Parathyroid adenoma (tissue), 2 donors: ENCODE measurements at regions not wholly inside any gene's neighbourhood (a gene's known extent, or its start where the extent isn't known, plus 50 kb on each side); places are given as distances from the start of the nearest gene placed in this dataset.

Source experiments
- H2AFZ ChIP-seq: fragments of 300-600 bp; sonication (generic); one replicate; pipeline ENCODE4 v1.7.0; 2017; ENCODE audit warnings: antibody characterized with exemption, mild to moderate bottlenecking
- H3K27ac ChIP-seq: fragments of 300-600 bp; sonication (generic); one replicate; pipeline ENCODE4 v1.7.0; 2017
- H3K27me3 ChIP-seq: fragments of 300-600 bp; sonication (generic); one replicate; pipeline ENCODE4 v1.7.0; 2017; ENCODE audit warnings: low read length; ENCODE audit not compliant: control insufficient read depth, insufficient read depth
- H3K36me3 ChIP-seq: fragments of 300-600 bp; sonication (generic); one replicate; pipeline ENCODE4 v1.7.0; 2017; ENCODE audit warnings: low read length; ENCODE audit not compliant: control insufficient read depth, insufficient read depth
- H3K4me1 ChIP-seq: fragments of 300-600 bp; sonication (generic); one replicate; pipeline ENCODE4 v1.7.0; 2017; ENCODE audit warnings: control low read depth
- H3K4me2 ChIP-seq: fragments of 300-600 bp; sonication (generic); one replicate; pipeline ENCODE4 v1.7.0; 2017; ENCODE audit warnings: low read length
- H3K4me3 ChIP-seq: fragments of 300-600 bp; sonication (generic); one replicate; pipeline ENCODE4 v1.7.0; 2017; ENCODE audit warnings: low read depth, low read length
- H3K79me2 ChIP-seq: fragments of 300-600 bp; sonication (generic); one replicate; pipeline ENCODE4 v1.7.0; 2017; ENCODE audit warnings: control low read depth
- H3K9ac ChIP-seq: fragments of 300-600 bp; sonication (generic); one replicate; pipeline ENCODE4 v1.7.0; 2017; ENCODE audit warnings: mild to moderate bottlenecking
- H3K9me3 ChIP-seq: fragments of 300-600 bp; sonication (generic); one replicate; pipeline ENCODE4 v1.7.0; 2017; ENCODE audit warnings: low read length; ENCODE audit not compliant: control insufficient read depth
- CTCF ChIP-seq: fragments of 300-600 bp; sonication (generic); IDR thresholded peaks from one replicate; pipeline ENCODE4 v1.7.0; 2017; ENCODE audit warnings: antibody characterized with exemption, mild to moderate bottlenecking
- donor health status: primary hyperparathyroidism.

DNA sequence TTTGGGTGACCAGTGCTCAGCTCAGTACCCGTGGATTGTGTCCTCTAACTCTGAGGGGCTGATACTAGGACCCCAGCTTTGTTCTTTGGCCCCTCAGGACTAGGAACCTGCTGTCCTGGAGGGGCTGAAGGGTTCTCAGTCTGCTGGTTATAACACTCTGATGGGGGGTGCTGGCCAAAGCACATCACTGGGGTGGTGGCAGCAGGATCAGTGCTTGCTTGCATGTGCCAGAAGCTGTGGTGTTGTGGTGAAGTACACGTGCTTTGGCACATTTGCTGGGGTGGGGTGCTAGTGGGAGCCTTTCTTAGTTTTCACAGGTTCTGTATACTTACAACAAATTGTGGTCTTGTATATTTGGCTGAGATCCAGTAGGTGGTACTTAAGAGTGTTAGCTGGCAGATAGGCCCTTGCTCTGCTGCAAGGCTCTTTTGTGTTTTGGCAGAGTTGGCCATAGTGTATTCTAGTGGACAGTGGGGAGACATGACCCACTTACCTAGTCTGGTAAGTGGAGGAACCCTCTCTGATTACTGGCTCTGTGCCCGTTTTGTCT lies 344.3 kb downstream of the EDEM1 start:
- H3K4me1 ChIP-seq, result no peaks in the 10 kb centered on the region
- no peak for TF ChIP-seq CTCF

DNA sequence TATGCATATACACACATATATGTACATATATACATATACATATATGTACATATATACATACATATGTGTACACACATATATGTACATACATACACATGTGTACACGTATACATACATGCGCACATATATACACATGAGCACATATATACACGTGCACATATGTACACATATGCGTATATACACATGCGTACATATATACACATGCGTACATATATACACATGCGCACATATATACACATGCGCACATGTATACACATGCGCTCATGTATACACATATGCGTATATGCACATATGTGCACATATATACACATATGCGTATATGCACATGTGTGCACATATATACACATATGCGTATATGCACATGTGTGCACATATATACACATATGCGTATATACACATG lies 353.0 kb downstream of the EDEM1 start:
- no peak for TF ChIP-seq CTCF
- no peak overlapping the region for H3K9ac ChIP-seq
- no peak overlapping the region for H3K27ac ChIP-seq
- H3K9me3 ChIP-seq, result no peaks in the 10 kb centered on the region
- no peaks in the 10 kb centered on the region for H3K36me3 ChIP-seq
- H3K4me2 ChIP-seq, result no peak overlapping the region
- no peaks in the 10 kb centered on the region for H3K27me3 ChIP-seq
- H3K4me1 ChIP-seq, result no peaks in the 10 kb centered on the region
- H3K4me3 ChIP-seq, result no peak overlapping the region
- no peaks in the 10 kb centered on the region for H3K79me2 ChIP-seq
- no peak overlapping the region for H2AFZ ChIP-seq

More for the DNA sequence above, 344.3 kb downstream of the EDEM1 start:
- Histone ChIP-seq H3K4me2 (no peak overlapping the region), H2AFZ (no peak overlapping the region), H3K9ac (no peak overlapping the region), H3K36me3 (no peaks in the 10 kb centered on the region), H3K27me3 (no peaks in the 10 kb centered on the region), H3K9me3 (no peaks in the 10 kb centered on the region), H3K27ac (no peak overlapping the region), H3K4me3 (no peak overlapping the region), H3K79me2 (no peaks in the 10 kb centered on the region)

DNA sequence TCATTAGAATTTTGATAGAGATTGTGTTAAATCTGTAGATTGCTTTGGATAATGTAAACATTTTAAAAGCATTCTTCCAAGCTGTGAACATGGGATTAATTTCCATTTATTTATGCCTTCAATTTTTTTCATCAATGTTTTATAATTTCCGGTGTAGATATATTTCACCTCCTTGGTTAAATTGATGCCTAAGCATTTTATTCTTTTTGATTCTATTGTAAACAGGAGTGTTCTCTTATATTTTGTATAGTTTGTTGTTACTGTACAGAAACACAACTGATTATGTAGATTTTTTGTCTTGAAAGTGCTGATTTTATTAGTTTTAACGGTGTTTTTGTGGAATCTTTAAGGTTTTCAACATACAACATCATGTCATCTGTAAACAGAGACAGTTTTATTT lies 355.0 kb downstream of the EDEM1 start:
- no peak for TF ChIP-seq CTCF
- H3K9ac ChIP-seq, result no peak overlapping the region
- H3K4me1 ChIP-seq, result no peaks in the 10 kb centered on the region
- no peak overlapping the region for H3K27ac ChIP-seq
- no peaks in the 10 kb centered on the region for H3K79me2 ChIP-seq
- no peaks in the 10 kb centered on the region for H3K27me3 ChIP-seq
- H3K9me3 ChIP-seq, result no peaks in the 10 kb centered on the region
- no peak overlapping the region for H3K4me3 ChIP-seq
- H2AFZ ChIP-seq, result no peak overlapping the region
- no peak overlapping the region for H3K4me2 ChIP-seq
- no peaks in the 10 kb centered on the region for H3K36me3 ChIP-seq

DNA sequence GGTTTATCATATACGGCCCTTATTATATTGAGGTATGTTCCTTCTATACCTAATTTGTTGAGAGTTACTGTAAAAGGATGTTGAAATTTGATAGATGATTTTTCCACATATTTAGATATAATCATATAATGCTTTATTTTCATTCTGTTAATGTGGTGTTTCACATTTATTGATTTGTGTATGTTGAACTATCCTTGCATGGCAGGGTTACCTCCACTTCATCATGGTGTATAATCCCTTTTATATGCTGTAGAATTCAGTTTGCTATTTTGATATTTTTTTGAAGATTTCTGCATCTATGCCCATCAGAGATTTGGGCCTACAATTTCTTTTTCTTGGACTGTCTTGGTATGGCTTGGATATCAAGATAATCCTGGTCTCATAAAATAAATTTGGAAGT lies 355.5 kb downstream of the EDEM1 start:
- Histone ChIP-seq H2AFZ (no peak overlapping the region), H3K9me3 (no peaks in the 10 kb centered on the region), H3K9ac (no peak overlapping the region), H3K27me3 (no peaks in the 10 kb centered on the region), H3K36me3 (no peaks in the 10 kb centered on the region), H3K4me3 (no peak overlapping the region), H3K27ac (no peak overlapping the region), H3K79me2 (no peaks in the 10 kb centered on the region), H3K4me2 (no peak overlapping the region), H3K4me1 (no peaks in the 10 kb centered on the region)
- TF ChIP-seq CTCF, result no peak

DNA sequence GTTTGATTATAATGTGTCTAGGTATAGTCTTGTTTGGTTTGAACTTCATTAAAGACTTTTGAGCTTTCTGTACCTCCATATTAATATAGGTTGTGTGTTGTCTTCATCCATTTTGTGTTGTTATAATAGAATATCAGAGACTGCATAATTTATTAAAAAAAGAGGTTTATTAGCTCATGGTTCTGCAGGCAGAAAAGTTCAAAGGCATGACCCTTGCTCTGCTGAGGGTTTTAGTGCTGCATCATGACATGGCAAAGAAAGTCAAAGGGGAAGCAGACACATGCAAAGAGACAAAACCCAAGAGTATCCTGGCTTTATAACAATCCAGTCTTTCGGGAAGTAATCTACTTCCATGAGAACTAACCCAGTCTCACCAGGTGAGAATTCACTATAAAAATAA lies 358.2 kb downstream of the EDEM1 start:
- Histone ChIP-seq H3K9ac (no peak overlapping the region), H3K79me2 (no peaks in the 10 kb centered on the region)

More for the DNA sequence above, 358.2 kb downstream of the EDEM1 start:
- Histone ChIP-seq H3K9me3 (no peaks in the 10 kb centered on the region), H3K4me2 (no peak overlapping the region), H3K4me3 (no peak overlapping the region), H3K36me3 (no peaks in the 10 kb centered on the region), H3K27me3 (no peaks in the 10 kb centered on the region), H3K4me1 (no peaks in the 10 kb centered on the region), H2AFZ (no peak overlapping the region), H3K27ac (no peak overlapping the region)
- no peak for TF ChIP-seq CTCF
